Breast epithelium (tissue), 4 donors: ENCODE measurements at regions not wholly inside any gene's neighbourhood (a gene's known extent, or its start where the extent isn't known, plus 50 kb on each side); places are given as distances from the start of the nearest gene placed in this dataset.

Source experiments
- DNase-seq, 2 donors: peaks; one replicate each; pipeline ENCODE4 v3.0.0-alpha.2; 2019; ENCODE audit warnings: low spot score in 2 of 2
- H3K27ac ChIP-seq, 2 donors: fragments of 200-600 bp; sonication (generic) in 1 of 2; one replicate each; pipeline ENCODE4 v1.5.1; 2016 to 2019; ENCODE audit warnings: mild to moderate bottlenecking in 1 of 2
- H3K27me3 ChIP-seq, 2 donors: fragments of 200-600 bp; sonication (generic) in 1 of 2; one replicate each; pipeline versions ENCODE4 v1.5.1 to v1.6.0; 2017 to 2019; ENCODE audit warnings: control low read depth in 1 of 2, mild to moderate bottlenecking in 1 of 2
- H3K36me3 ChIP-seq: fragments of 200-600 bp; one replicate; pipeline ENCODE4 v1.5.1; 2019
- H3K4me1 ChIP-seq, 2 donors: fragments of 200-600 bp; sonication (generic); one replicate each; pipeline ENCODE4 v1.5.1; 2016 to 2019; ENCODE audit warnings: control low read depth in 1 of 2
- H3K4me3 ChIP-seq, 3 donors: fragments of 200-600 bp; sonication (generic); 1 replicate in 2 of 3; 2 replicates in 1 of 3; pipeline ENCODE4 v1.5.1; 2016 to 2019; ENCODE audit warnings: mild to moderate bottlenecking in 3 of 3, moderate library complexity in 2 of 3
- H3K9me3 ChIP-seq, 2 donors: fragments of 200-600 bp; sonication (generic) in 1 of 2; one replicate each; pipeline ENCODE4 v1.5.1; 2016 to 2019; ENCODE audit warnings: control low read depth in 1 of 2
- CTCF ChIP-seq, 3 donors: fragments of 450-650 bp; IDR thresholded peaks; one replicate each; pipeline ENCODE4 v1.5.1; 2016 to 2017; ENCODE audit warnings: antibody characterized with exemption in 3 of 3, mild to moderate bottlenecking in 3 of 3, moderate library complexity in 3 of 3
- POLR2A ChIP-seq: fragments of 450-650 bp; IDR thresholded peaks from one replicate; pipeline ENCODE4 v1.6.1; 2016; ENCODE audit warnings: antibody characterized with exemption, mild to moderate bottlenecking, moderate library complexity
- POLR2AphosphoS5 ChIP-seq, 3 donors: sonication (generic); formaldehyde crosslinking; IDR thresholded peaks; one replicate each; pipeline ENCODE4 v1.6.1; 2017; ENCODE audit warnings: antibody characterized with exemption in 3 of 3
- intact Hi-C: fragments of 100-400 bp; cut with DNase I; formaldehyde crosslinking; loops from one replicate; pipeline ENCODE4 v1.15.1; 2023; ENCODE audit warnings: low total_unique reads

GRCh38 chr2:9742601-9743000, 100.7 kb upstream of the TAF1B start:
- Histone ChIP-seq H3K4me3 (no peak overlapping the region), H3K27ac (no peak overlapping the region), H3K4me1 (no peaks in the 10 kb centered on the region), H3K9me3 (no peaks in the 10 kb centered on the region), H3K36me3 (no peaks in the 10 kb centered on the region), H3K27me3 (no peaks in the 10 kb centered on the region)
- DNase-seq = no peak
- intact Hi-C loops = loop anchor here (1.0 to 5.0 kb wide), 2 partner anchors 14 to 1060 kb away; no protein-coding TSS in a partner anchor
- TF ChIP-seq POLR2A (no peak), CTCF (IDR thresholded peaks at IDR 0.05) (no peak), POLR2AphosphoS5 (IDR thresholded peaks at IDR 0.05) (no peak)

- no peak for TF ChIP-seq POLR2A
- no peak for TF ChIP-seq CTCF (IDR thresholded peaks at IDR 0.05)
- TF ChIP-seq POLR2AphosphoS5 (IDR thresholded peaks at IDR 0.05) = no peak
- no peak for DNase-seq
- Histone ChIP-seq H3K27ac (no peak overlapping the region), H3K9me3 (no peaks in the 10 kb centered on the region), H3K4me3 (no peak overlapping the region), H3K4me1 (no peaks in the 10 kb centered on the region), H3K27me3 (no peaks in the 10 kb centered on the region), H3K36me3 (no peaks in the 10 kb centered on the region)
- intact Hi-C loops = loop anchor here (5.0 kb wide), 1 partner anchor 1058 kb away; no protein-coding TSS in a partner anchor
These were observed 98.8 kb upstream of the TAF1B start for GRCh38 chr2:9744256-9745004.

- Histone ChIP-seq H3K27ac (no peak overlapping the region), H3K27me3 (no peaks in the 10 kb centered on the region), H3K4me3 (no peak overlapping the region), H3K36me3 (no peaks in the 10 kb centered on the region), H3K9me3 (no peaks in the 10 kb centered on the region), H3K4me1 (no peaks in the 10 kb centered on the region)
- intact Hi-C loops = no loop called here
- DNase-seq = no peak
- TF ChIP-seq POLR2AphosphoS5 (IDR thresholded peaks at IDR 0.05) (no peak), CTCF (IDR thresholded peaks at IDR 0.05) (no peak), POLR2A (no peak)
These were observed 97.9 kb upstream of the TAF1B start for GRCh38 chr2:9745153-9745899.

- intact Hi-C loops = no loop called here
- no peaks in the 10 kb centered on the region for H3K4me1 ChIP-seq
- H3K36me3 ChIP-seq = no peaks in the 10 kb centered on the region
- H3K27ac ChIP-seq = no peak overlapping the region
- no peak for DNase-seq
- no peaks in the 10 kb centered on the region for H3K27me3 ChIP-seq
- H3K9me3 ChIP-seq = no peaks in the 10 kb centered on the region
- H3K4me3 ChIP-seq = no peak overlapping the region
- TF ChIP-seq CTCF (IDR thresholded peaks at IDR 0.05) (no peak), POLR2AphosphoS5 (IDR thresholded peaks at IDR 0.05) (no peak), POLR2A (no peak)
These were observed 95.9 kb upstream of the TAF1B start for GRCh38 chr2:9747396-9747795.

GRCh38 chr2:9748577-9748976, 94.7 kb upstream of the TAF1B start:
- Histone ChIP-seq H3K27me3 (no peaks in the 10 kb centered on the region), H3K4me1 (no peaks in the 10 kb centered on the region), H3K36me3 (no peaks in the 10 kb centered on the region), H3K27ac (no peak overlapping the region), H3K9me3 (no peaks in the 10 kb centered on the region), H3K4me3 (no peak overlapping the region)
- TF ChIP-seq POLR2A = no peak
- intact Hi-C loops = no loop called here
- DNase-seq = no peak
